AG09319 (cell line): ENCODE measurements at regions not wholly inside any gene's neighbourhood (a gene's known extent, or its start where the extent isn't known, plus 50 kb on each side); places are given as distances from the start of the nearest gene placed in this dataset.
"Not testable (repeated sequence)": the region's sequence is repeated elsewhere in the genome, so short reads cannot be mapped to it uniquely, and the experiment has no call there.

ENCODE experiments used
- DNase-seq: peaks from one replicate; pipeline ENCODE4 v3.0.0-alpha.2; 2010; ENCODE audit warnings: low read depth; ENCODE audit errors: extremely low read depth
- CTCF ChIP-seq: IDR thresholded peaks from 2 replicates; pipeline ENCODE4 v1.5.1; 2011; ENCODE audit warnings: low read depth, mild to moderate bottlenecking, inconsistent platforms, low read length, moderate library complexity

- DNase-seq = no peak
These were observed 296.3 kb upstream of the SGO1 start for GRCh38 chr3:20482350-20482749.

GRCh38 chr3:20480786-20481365, 294.9 kb upstream of the SGO1 start:
- DNase-seq = no peak
- TF ChIP-seq CTCF = no peak

More at GRCh38 chr3:20482350-20482749, 296.3 kb upstream of the SGO1 start:
- no peak for TF ChIP-seq CTCF

GRCh38 chr3:20478436-20478835, 292.4 kb upstream of the SGO1 start:
- TF ChIP-seq CTCF = no peak
- no peak for DNase-seq

- not testable (repeated sequence) for DNase-seq
These were observed 278.2 kb upstream of the SGO1 start for GRCh38 chr3:20464237-20464636.

- DNase-seq = no peak
- no peak for TF ChIP-seq CTCF
These were observed 276.7 kb upstream of the SGO1 start for GRCh38 chr3:20462723-20463122.

- DNase-seq = no peak
- no peak for TF ChIP-seq CTCF
These were observed 276.2 kb upstream of the SGO1 start for GRCh38 chr3:20462226-20462625.

GRCh38 chr3:20458994-20459716, 273.1 kb upstream of the SGO1 start:
- no peak for TF ChIP-seq CTCF
- no peak for DNase-seq

GRCh38 chr3:20456511-20456910, 270.5 kb upstream of the SGO1 start:
- TF ChIP-seq CTCF = no peak
- DNase-seq = no peak
